Renal cortex interstitium (tissue), 11 donors: ENCODE measurements at regions not wholly inside any gene's neighbourhood (a gene's known extent, or its start where the extent isn't known, plus 50 kb on each side); places are given as distances from the start of the nearest gene placed in this dataset.

Source experiments
- DNase-seq, 11 donors: peaks; one replicate each; pipeline ENCODE4 v3.0.0-alpha.2; 2013; ENCODE audit warnings: low read depth in 9 of 11, low spot score in 4 of 11; ENCODE audit errors: extremely low read depth in 1 of 11

GRCh38 chr5:172506921-172507320 is 52.6 kb upstream of the SH3PXD2B start:
- no peak for DNase-seq

DNA sequence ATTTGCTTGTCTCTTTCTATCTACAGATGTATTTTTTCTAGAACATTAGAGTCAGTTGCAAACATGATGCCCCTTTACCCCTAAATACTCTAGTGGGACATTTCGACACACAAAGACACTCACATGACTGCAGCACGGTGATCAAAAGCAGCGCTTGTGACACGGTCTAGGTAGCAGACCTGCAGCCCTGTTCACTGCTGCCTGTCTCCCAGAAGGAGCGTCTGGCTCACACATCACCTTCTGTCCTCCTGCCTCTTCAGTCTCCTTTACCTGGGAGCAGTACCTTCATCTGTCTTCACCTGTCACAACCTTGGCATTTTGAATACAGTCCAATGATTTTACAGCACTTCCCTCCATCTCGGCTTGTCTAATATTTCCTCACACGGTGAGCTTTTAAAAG is 51.9 kb upstream of the SH3PXD2B start:
- DNase-seq: no peak

GRCh38 chr5:172505845-172506244 is 51.5 kb upstream of the SH3PXD2B start:
- DNase-seq: no peak

- DNase-seq: no peak
Measured at GRCh38 chr5:172505403-172505759, 51.1 kb upstream of the SH3PXD2B start.

DNA sequence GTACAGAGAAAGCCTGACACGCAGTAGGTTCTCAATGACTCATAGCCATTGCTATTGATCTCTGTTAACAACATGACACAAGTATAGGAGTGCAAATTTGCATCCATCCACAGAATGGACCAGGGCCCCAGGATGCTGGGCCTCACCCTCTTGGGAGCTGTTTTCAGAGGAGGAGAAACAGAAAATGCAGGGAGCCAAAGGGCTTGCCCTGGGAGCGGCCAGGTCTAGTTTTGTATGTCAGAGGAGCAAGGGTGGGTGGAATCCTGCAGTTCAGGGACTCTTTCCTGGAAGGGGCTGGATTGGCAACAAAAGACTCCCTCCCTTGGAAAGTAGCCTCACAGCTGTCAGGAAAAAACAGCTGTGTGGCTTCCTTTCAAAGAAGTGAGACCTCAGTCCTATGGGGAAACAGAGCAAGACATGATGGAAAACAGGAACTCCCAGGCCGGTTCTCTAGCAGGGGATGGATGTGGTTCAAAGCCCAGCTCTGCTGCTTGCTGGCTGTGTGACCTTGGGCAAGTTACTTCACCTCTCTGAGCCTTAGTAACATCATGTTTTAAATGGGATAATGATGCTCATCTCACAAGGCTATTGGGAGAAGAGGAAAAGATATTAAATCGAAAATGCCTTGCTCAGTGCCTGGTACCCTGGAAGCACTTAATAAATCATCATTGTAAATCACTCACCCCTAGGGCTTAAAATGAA is 50.5 kb upstream of the SH3PXD2B start:
- DNase-seq: no peak

- DNase-seq: no peak
Measured at GRCh38 chr5:172503925-172504700, 49.8 kb upstream of the SH3PXD2B start.
